SK-N-SH (cell line): ENCODE measurements at regions not wholly inside any gene's neighbourhood (a gene's known extent, or its start where the extent isn't known, plus 50 kb on each side); places are given as distances from the start of the nearest gene placed in this dataset.

Experiments
- CTCF ChIA-PET: fragments of 300-600, 350-600 bp; formaldehyde crosslinking; extraction: SDS; loops from one replicate; lab custom pipeline; 2021; lab: Yijun Ruan, JAX
- POLR2A ChIA-PET: fragments of 350-600 bp; sonication (Branson Sonifier 250); formaldehyde crosslinking; extraction: SDS; loops from one replicate; lab custom pipeline; 2020; ENCODE audit warnings: antibody characterized with exemption, inconsistent platforms; lab: Yijun Ruan, JAX
- DNase-seq: peaks from one replicate; pipeline ENCODE4 v3.0.0; 2012
- H2AFZ ChIP-seq: fragments of 200-600 bp; sonication (generic); 2 replicates; pipeline ENCODE4 v1.8.1; 2016; ENCODE audit warnings: antibody characterized with exemption, mild to moderate bottlenecking, low read depth
- H3F3A ChIP-seq: fragments of 200-600 bp; sonication (generic); replicated peaks from 2 replicates; pipeline ENCODE3; 2016; ENCODE audit warnings: antibody characterized with exemption, mild to moderate bottlenecking; ENCODE audit not compliant: insufficient read depth
- H3K27ac ChIP-seq, 2 experiments: fragments of 200-500 bp in 1 of 2; fragments of 200-600 bp in 1 of 2; sonication (Bioruptor generic) in 1 of 2; sonication (generic), shearing (Covaris generic) in 1 of 2; 2 replicates each; pipeline versions ENCODE4 v1.5.1 to v1.6.1; 2014 to 2016; ENCODE audit warnings: low read depth in 2 of 2, inconsistent platforms in 1 of 2, low read length in 1 of 2, mild to moderate bottlenecking in 1 of 2, mixed read lengths in 1 of 2
- H3K27me3 ChIP-seq: fragments of 200-600 bp; sonication (generic), shearing (Covaris generic); 2 replicates; pipeline ENCODE4 v1.6.1; 2016; ENCODE audit warnings: mixed run types; ENCODE audit not compliant: insufficient read depth
- H3K36me3 ChIP-seq, 2 experiments: fragments of 200-500 bp in 1 of 2; fragments of 200-600 bp in 1 of 2; sonication (Bioruptor generic) in 1 of 2; sonication (generic) in 1 of 2; replicated peaks in 1 of 2; 2 replicates each; pipeline versions ENCODE3 to v1.5.1; 2014 to 2016; ENCODE audit warnings: low read length in 1 of 2, mild to moderate bottlenecking in 1 of 2; ENCODE audit not compliant: insufficient read depth in 2 of 2, control insufficient read depth in 1 of 2
- H3K4me1 ChIP-seq, 2 experiments: fragments of 200-500 bp in 1 of 2; fragments of 200-600 bp in 1 of 2; sonication (Bioruptor generic) in 1 of 2; sonication (generic), shearing (Covaris generic) in 1 of 2; 2 replicates each; pipeline versions ENCODE4 v1.5.1 to v1.6.1; 2014 to 2016; ENCODE audit warnings: low read depth in 1 of 2, low read length in 1 of 2, mixed run types in 1 of 2; ENCODE audit not compliant: insufficient read depth in 2 of 2, control insufficient read depth in 1 of 2
- H3K4me2 ChIP-seq: fragments of 200-600 bp; sonication (generic), shearing (Covaris generic); 2 replicates; pipeline ENCODE4 v1.6.1; 2017; ENCODE audit warnings: mixed run types
- H3K4me3 ChIP-seq, 2 experiments: fragments of 200-500 bp in 1 of 2; fragments of 200-600 bp in 1 of 2; sonication (Bioruptor generic) in 1 of 2; sonication (generic), shearing (Covaris generic) in 1 of 2; 2 replicates each; pipeline versions ENCODE4 v1.5.1 to v1.8.1; 2014 to 2016; ENCODE audit warnings: low read depth in 2 of 2, inconsistent platforms in 1 of 2, low read length in 1 of 2, mild to moderate bottlenecking in 1 of 2, mixed read lengths in 1 of 2, moderate library complexity in 1 of 2
- H3K79me2 ChIP-seq: fragments of 200-600 bp; sonication (generic); 2 replicates; pipeline ENCODE4 v1.8.1; 2017; ENCODE audit warnings: mild to moderate bottlenecking; ENCODE audit not compliant: insufficient read depth
- H3K9ac ChIP-seq: fragments of 200-600 bp; sonication (generic); 2 replicates; pipeline ENCODE4 v1.6.1; 2017; ENCODE audit warnings: mixed run types
- H3K9me2 ChIP-seq: fragments of 200-600 bp; sonication (generic); 2 replicates; pipeline ENCODE4 v1.6.1; 2017; ENCODE audit warnings: mixed run types
- H3K9me3 ChIP-seq: fragments of 200-600 bp; sonication (generic); 2 replicates; pipeline ENCODE4 v1.6.1; 2017; ENCODE audit warnings: mixed run types, mild to moderate bottlenecking, moderate library complexity
- H4K20me1 ChIP-seq: fragments of 200-600 bp; sonication (generic); 2 replicates; pipeline ENCODE4 v1.6.1; 2017; ENCODE audit warnings: mild to moderate bottlenecking, mixed run types; ENCODE audit not compliant: insufficient read depth
- EP300 ChIP-seq, 2 experiments: IDR thresholded peaks; 2 replicates each; pipeline versions ENCODE4 v1.4.0 to v1.6.1; 2012; ENCODE audit warnings: borderline replicate concordance in 1 of 2, low read depth in 1 of 2, low read length in 1 of 2
- FOSL2 ChIP-seq: IDR thresholded peaks from 2 replicates; pipeline ENCODE4 v1.4.0; 2012; ENCODE audit warnings: low read depth, mild to moderate bottlenecking, moderate library complexity, borderline replicate concordance
- FOXM1 ChIP-seq: IDR thresholded peaks from 2 replicates; pipeline ENCODE4 v1.4.0; 2012; ENCODE audit warnings: low read depth, mild to moderate bottlenecking
- IRF3 ChIP-seq: fragments of 150-350 bp; IDR thresholded peaks from 2 replicates; pipeline ENCODE4 v1.6.1; 2016; ENCODE audit warnings: mild to moderate bottlenecking, low read depth, low read length
- JUND ChIP-seq: IDR thresholded peaks from 2 replicates; pipeline ENCODE4 v1.4.0; 2012
- MAX ChIP-seq: IDR thresholded peaks from 2 replicates; pipeline ENCODE4 v1.4.0; 2012; ENCODE audit warnings: low read depth
- NFIC ChIP-seq: IDR thresholded peaks from 2 replicates; pipeline ENCODE4 v1.4.0; 2012; ENCODE audit warnings: borderline replicate concordance
- NRF1 ChIP-seq: IDR thresholded peaks from 2 replicates; pipeline ENCODE4 v1.6.1; 2012; ENCODE audit warnings: low read depth, mild to moderate bottlenecking, low read length
- PBX3 ChIP-seq: IDR thresholded peaks from 2 replicates; pipeline ENCODE4; 2012
- POLR2AphosphoS5 ChIP-seq: IDR thresholded peaks from 2 replicates; pipeline ENCODE4 v1.6.1; 2012; ENCODE audit warnings: low read depth, low read length
- RAD21 ChIP-seq: IDR thresholded peaks from 2 replicates; pipeline ENCODE4 v1.6.1; 2012; ENCODE audit warnings: mild to moderate bottlenecking, low read length
- SMC3 ChIP-seq: IDR thresholded peaks from 2 replicates; pipeline ENCODE4 v1.6.1; 2012; ENCODE audit warnings: low read depth, low read length, improper control_type of control experiment
- TCF12 ChIP-seq: IDR thresholded peaks from 2 replicates; pipeline ENCODE4 v1.4.0; 2012
- TEAD4 ChIP-seq: IDR thresholded peaks from 2 replicates; pipeline ENCODE4 v1.4.0; 2012; ENCODE audit warnings: mild to moderate bottlenecking, borderline replicate concordance; ENCODE audit not compliant: insufficient read depth
- YY1 ChIP-seq: IDR thresholded peaks from 2 replicates; pipeline ENCODE4 v1.4.0; 2012; ENCODE audit warnings: low read depth, mild to moderate bottlenecking
- WGBS: methylation state at CpG from one replicate; pipeline ENCODE4 v1.1.6; 2017; ENCODE audit warnings: low lambda C conversion rate; 5-methylcytosine and 5-hydroxymethylcytosine counted together

- Histone ChIP-seq H3K9ac (no peak overlapping the region), H3F3A (no peaks in the 10 kb centered on the region), H3K4me3 (no peak overlapping the region), H3K4me2 (no peak overlapping the region), H4K20me1 (no peaks in the 10 kb centered on the region), H3K4me1 (no peaks in the 10 kb centered on the region), H2AFZ (no peak overlapping the region), H3K79me2 (no peaks in the 10 kb centered on the region), H3K9me2 (no peaks in the 10 kb centered on the region), H3K27ac (no peak overlapping the region), H3K9me3 (no peaks in the 10 kb centered on the region), H3K27me3 (no peaks in the 10 kb centered on the region), H3K36me3 (no peaks in the 10 kb centered on the region)
- ChIA-PET CTCF (no interaction called here), POLR2A (no interaction called here)
- DNase-seq, result no peak
- TF ChIP-seq RAD21, result no peak
- no peak for TF ChIP-seq YY1
These were observed 940.6 kb downstream of the TTLL7 start for GRCh38 chr1:83058327-83058726.

DNA sequence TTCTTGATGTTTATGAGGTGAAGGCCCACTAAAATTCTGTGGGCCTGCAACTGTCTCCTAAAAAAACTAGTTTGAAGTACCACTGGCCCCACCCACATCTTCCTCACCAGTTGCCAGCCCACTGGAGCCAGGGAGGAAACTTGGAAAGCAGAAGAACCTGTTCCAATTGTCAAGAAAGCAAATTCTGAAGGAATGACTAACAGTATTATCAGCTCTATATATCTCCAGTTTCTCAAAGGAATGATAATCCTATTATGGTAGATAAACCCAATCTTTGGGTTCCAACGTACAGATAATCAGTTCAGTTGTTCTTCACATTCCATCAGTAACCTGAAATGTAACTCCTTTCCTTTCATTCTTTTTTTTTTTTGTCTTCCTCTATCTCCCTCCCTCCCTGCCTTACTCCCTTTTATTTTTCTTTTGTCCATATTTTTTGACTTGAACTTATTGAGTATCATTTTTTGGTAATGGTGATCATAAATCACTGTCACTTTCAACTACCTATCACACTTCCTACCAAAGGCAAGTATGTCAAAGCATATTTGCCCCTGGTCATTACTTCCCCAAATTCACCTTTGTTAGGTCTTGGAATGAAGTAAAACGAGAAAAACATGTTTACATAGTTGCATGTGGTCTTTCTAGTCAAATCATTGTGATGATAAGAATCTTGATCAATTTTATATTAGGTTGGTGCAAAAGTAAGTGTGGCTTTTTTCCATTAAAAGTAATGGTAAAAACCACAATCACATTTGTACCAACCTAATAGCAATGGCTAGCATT lies 943.4 kb downstream of the TTLL7 start:
- no peak for DNase-seq
- H3K27ac ChIP-seq, result no peak overlapping the region
- H3K27me3 ChIP-seq, result no peaks in the 10 kb centered on the region
- H2AFZ ChIP-seq, result no peak overlapping the region
- H3K4me1 ChIP-seq, result no peaks in the 10 kb centered on the region
- ChIA-PET POLR2A (no interaction called here), CTCF (interaction anchor here (1.3 kb wide), 1 partner anchor 12 kb away, joined by 3 read pairs; no protein-coding TSS in a partner anchor)
- H3K9me2 ChIP-seq, result no peaks in the 10 kb centered on the region
- H3K4me2 ChIP-seq, result no peak overlapping the region
- peaks cover 3% of the 10 kb centered on the region; the same call in 1 of the 2 replicates for H3K9me3 ChIP-seq
- peak in 1 of 2 experiments; percentile 65; a peak in 2 of 4 replicates for TF ChIP-seq EP300 (IDR thresholded peaks at IDR 0.05; ENCODE audit: borderline replicate concordance in 1 of 2, low read depth in 1 of 2, low read length in 1 of 2)
- TF ChIP-seq FOSL2, result no peak
- no peak for TF ChIP-seq POLR2AphosphoS5
- 0 out of 2 replicates have a peak, but pooled peaks have one; percentile 23 for TF ChIP-seq FOXM1
- TF ChIP-seq TEAD4, result peak; percentile 35; the same call in 1 of the 2 replicates
- TF ChIP-seq IRF3, result no peak
- TF ChIP-seq TCF12, result peak; percentile 53
- TF ChIP-seq JUND, result peak; percentile 45
- no peak for TF ChIP-seq SMC3
- no peak for TF ChIP-seq MAX
- no peak for TF ChIP-seq NRF1
- 0 out of 2 replicates have a peak, but pooled peaks have one; percentile 24 for TF ChIP-seq NFIC
- TF ChIP-seq PBX3, result peak; percentile 31; the same call in 1 of the 2 replicates
- H4K20me1 ChIP-seq, result no peaks in the 10 kb centered on the region
- H3K4me3 ChIP-seq, result no peak overlapping the region
- 17% methylated on average over 2 of the region's 2 CpGs for WGBS
- H3K36me3 ChIP-seq, result no peaks in the 10 kb centered on the region
- H3K79me2 ChIP-seq, result no peaks in the 10 kb centered on the region
- no peak overlapping the region for H3K9ac ChIP-seq
- H3F3A ChIP-seq, result no peaks in the 10 kb centered on the region
